ENCODE measurements at regions not wholly inside any gene's neighbourhood (a gene's known extent, or its start where the extent isn't known, plus 50 kb on each side); places are given as distances from the start of the nearest gene placed in this dataset.

DNA sequence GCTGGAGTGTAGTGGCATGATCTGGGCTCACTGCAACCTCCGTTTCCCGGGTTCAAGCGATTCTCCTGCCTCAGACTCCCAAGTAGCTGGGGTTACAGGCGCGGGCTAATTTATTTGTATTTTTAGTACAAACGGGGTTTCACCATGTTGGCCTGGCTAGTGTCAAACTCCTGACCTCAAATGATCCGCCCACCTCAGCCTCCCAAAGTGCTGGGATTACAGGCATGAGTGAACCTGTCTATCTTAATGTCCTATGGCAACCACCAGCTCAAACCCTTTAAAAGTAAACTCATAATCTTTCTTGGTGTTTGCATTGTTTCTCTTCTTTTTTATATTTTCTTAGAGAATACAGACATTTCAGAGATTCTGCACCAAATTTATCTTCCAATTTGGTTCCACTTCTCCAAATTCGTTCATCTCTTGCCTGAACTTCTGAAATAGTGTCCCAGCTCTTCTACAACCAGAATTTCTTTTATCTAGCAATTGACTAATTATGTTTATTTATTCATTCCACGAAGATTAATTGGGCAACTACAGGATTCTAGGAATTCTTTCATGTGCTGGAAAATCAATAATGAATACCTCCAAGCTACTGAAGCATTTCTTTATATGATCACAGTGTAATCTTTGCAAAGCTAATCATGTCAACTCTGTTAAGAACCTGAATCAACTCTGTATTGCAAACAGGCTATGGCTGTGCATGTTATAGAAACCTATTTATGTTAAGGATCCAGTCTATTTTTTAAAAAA, 60.0 kb upstream of the TYRP1 start:
- H3K27me3 Mint-ChIP-seq = no peaks in the 10 kb centered on the region
- TF ChIP-seq, protein P1, sequence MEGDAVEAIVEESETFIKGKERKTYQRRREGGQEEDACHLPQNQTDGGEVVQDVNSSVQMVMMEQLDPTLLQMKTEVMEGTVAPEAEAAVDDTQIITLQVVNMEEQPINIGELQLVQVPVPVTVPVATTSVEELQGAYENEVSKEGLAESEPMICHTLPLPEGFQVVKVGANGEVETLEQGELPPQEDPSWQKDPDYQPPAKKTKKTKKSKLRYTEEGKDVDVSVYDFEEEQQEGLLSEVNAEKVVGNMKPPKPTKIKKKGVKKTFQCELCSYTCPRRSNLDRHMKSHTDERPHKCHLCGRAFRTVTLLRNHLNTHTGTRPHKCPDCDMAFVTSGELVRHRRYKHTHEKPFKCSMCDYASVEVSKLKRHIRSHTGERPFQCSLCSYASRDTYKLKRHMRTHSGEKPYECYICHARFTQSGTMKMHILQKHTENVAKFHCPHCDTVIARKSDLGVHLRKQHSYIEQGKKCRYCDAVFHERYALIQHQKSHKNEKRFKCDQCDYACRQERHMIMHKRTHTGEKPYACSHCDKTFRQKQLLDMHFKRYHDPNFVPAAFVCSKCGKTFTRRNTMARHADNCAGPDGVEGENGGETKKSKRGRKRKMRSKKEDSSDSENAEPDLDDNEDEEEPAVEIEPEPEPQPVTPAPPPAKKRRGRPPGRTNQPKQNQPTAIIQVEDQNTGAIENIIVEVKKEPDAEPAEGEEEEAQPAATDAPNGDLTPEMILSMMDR (IDR thresholded peaks at IDR 0.05) = no peak
- no peak overlapping the region for H3K27ac Mint-ChIP-seq
- ChIA-PET POLR2A (no interaction called here), CTCF (interaction anchor here (1.6 kb wide), 1 partner anchor 11 kb away, joined by 4 read pairs; no protein-coding TSS in a partner anchor)
- no peak for ATAC-seq
- peaks cover 18% of the 10 kb centered on the region for H3K9me3 Mint-ChIP-seq
- no peaks in the 10 kb centered on the region for H3K36me3 Mint-ChIP-seq (ENCODE audit: low read depth)
- no peak for DNase-seq
- intact Hi-C loops (cut with micrococcal nuclease) = no loop called here
- no peaks in the 10 kb centered on the region for H3K4me1 Mint-ChIP-seq (ENCODE audit: low read depth)
- H3K4me3 Mint-ChIP-seq = no peak overlapping the region

DNA sequence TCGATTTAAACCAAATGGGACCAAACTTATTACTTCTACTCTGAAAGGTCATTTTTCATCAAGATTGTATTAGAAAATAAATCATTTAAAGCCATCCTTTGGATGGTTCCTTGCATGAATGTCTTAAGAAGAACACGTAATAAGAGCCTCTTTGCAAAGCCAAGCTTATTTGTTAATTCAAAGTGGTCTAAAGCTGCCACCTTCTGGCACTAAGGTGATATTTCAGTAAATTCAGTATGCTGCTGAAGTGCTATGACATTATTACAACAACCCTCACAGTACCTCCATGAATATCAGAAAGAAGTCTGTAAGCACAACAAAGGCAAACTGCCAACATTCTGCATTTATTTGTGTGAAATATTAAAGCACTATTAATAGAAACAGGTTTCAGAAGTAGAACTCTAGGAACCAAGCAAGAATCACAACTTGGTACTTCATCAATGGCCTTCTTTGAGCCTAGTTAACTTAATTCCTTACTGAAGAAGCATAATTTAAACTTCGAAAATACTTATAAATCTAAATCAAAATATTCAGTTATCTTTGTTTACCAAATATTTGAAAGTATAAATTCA, 53.1 kb upstream of the TYRP1 start:
- ChIA-PET CTCF (no interaction called here), POLR2A (no interaction called here)
- Mint-ChIP-seq H3K9me3 (peaks cover 12% of the 10 kb centered on the region), H3K27me3 (no peaks in the 10 kb centered on the region), H3K36me3 (ENCODE audit: low read depth) (no peaks in the 10 kb centered on the region), H3K4me1 (ENCODE audit: low read depth) (no peaks in the 10 kb centered on the region), H3K4me3 (no peak overlapping the region), H3K27ac (no peak overlapping the region)
- DNase-seq (no peak), ATAC-seq (no peak)
- TF ChIP-seq, protein P1 (IDR thresholded peaks at IDR 0.05) = no peak
- intact Hi-C loops (cut with micrococcal nuclease) = no loop called here

DNA sequence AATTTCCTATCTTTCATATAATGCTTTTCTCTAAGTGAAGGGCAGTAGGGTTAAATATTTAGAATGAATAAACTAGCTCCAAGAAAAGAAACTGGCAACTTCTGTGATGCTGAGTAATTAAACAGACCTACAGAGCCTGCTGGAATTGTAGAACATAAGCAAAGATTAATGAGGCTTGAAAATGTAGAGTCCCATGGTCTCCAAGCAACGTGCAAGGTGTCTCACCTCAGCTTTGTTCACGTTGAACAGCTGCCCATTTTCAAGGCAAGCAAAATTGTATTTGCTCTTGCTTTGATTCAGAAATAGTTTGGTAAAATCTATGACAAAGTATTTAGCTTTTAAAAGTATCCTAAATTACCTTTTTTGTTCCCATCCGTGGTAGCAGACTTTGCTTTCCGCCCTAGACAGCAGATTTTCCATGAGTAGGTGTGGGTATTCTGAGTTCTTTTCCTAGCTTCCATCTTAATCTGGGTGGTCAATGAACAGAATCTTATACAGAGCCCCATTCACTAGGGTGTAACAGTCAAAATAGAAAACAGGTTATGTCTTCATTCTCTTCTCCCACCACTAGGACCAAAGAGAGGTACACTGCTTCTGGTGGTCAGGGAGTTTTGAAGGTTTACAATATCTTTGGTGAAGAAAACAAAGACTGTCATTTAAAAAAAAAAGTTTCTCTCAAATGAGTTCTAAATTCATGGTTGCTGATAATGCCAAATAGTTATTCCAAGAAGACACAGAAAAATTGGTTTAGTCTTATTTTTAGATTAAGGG, 52.1 kb upstream of the TYRP1 start:
- DNase-seq (no peak), ATAC-seq (no peak)
- Mint-ChIP-seq H3K4me1 (ENCODE audit: low read depth) (no peaks in the 10 kb centered on the region), H3K36me3 (ENCODE audit: low read depth) (no peaks in the 10 kb centered on the region), H3K9me3 (peaks cover 8% of the 10 kb centered on the region), H3K4me3 (no peak overlapping the region), H3K27me3 (no peaks in the 10 kb centered on the region), H3K27ac (no peak overlapping the region)
- TF ChIP-seq, protein P1 (IDR thresholded peaks at IDR 0.05) = no peak
- CTCF ChIA-PET = no interaction called here
- intact Hi-C loops (cut with micrococcal nuclease) = no loop called here
- POLR2A ChIA-PET = no interaction called here

Measured in activated CD8-positive, alpha-beta T cell treated with anti-CD3 and anti-CD28 coated beads for 36 hours (primary cell).